GM10266 (cell line): ENCODE measurements at regions not wholly inside any gene's neighbourhood (a gene's known extent, or its start where the extent isn't known, plus 50 kb on each side); places are given as distances from the start of the nearest gene placed in this dataset.

Source experiments
- DNase-seq: peaks from one replicate; pipeline ENCODE4 v3.0.0; 2012; ENCODE audit errors: extremely low spot score
- TF ChIP-seq, protein P1 (sequence below): IDR thresholded peaks from 2 replicates; pipeline ENCODE4 v1.5.1; 2012; ENCODE audit warnings: mild to moderate bottlenecking, low read depth; ENCODE audit not compliant: control insufficient read depth, insufficient read depth; ENCODE audit errors: missing control alignments

- no peak for DNase-seq
- TF ChIP-seq, protein P1, sequence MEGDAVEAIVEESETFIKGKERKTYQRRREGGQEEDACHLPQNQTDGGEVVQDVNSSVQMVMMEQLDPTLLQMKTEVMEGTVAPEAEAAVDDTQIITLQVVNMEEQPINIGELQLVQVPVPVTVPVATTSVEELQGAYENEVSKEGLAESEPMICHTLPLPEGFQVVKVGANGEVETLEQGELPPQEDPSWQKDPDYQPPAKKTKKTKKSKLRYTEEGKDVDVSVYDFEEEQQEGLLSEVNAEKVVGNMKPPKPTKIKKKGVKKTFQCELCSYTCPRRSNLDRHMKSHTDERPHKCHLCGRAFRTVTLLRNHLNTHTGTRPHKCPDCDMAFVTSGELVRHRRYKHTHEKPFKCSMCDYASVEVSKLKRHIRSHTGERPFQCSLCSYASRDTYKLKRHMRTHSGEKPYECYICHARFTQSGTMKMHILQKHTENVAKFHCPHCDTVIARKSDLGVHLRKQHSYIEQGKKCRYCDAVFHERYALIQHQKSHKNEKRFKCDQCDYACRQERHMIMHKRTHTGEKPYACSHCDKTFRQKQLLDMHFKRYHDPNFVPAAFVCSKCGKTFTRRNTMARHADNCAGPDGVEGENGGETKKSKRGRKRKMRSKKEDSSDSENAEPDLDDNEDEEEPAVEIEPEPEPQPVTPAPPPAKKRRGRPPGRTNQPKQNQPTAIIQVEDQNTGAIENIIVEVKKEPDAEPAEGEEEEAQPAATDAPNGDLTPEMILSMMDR: no peak
Measured at GRCh38 chr9:80554856-80555255, 983.1 kb downstream of the TLE4 start.

DNA sequence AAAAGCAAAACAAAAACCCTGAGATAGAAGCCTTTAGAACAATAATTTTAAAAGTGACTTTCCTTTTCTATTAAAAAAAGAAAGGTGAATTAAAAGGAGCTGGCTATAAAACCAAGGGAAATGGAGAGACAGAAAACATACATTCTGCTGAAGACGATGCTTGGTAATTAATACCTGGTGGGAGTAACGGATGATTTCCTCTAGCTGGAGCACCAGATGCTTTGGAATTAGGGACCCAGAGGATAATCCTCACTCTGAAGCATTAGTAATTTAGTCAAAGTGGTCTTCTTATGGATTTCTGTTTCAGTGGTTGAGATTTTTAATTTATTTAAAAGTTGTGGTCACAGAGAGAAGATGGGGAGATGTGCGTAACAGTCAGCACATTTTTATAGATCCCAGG lies 982.5 kb downstream of the TLE4 start:
- TF ChIP-seq, protein P1: no peak
- DNase-seq: no peak

GRCh38 chr9:80552931-80553330 lies 981.2 kb downstream of the TLE4 start:
- TF ChIP-seq, protein P1: no peak
- no peak for DNase-seq

DNA sequence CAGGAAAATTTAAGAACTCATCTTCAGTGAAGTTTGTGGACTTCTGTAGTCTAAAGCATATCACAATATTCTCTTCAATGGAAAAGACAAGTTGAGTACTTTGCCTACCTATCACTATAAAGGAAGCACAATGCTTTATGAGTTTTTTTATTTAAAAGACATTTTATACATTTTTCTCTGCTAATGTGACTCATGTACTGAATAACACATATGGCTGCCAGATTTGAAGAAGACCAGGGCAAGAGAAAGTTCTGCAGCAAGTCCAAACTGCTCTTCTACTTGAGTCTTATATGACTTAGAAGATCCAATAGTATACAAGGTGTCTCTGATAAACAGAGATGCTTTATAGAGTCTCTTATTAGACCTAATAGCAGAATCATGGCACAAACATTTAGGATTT lies 978.4 kb downstream of the TLE4 start:
- DNase-seq: no peak
- TF ChIP-seq, protein P1: no peak

DNA sequence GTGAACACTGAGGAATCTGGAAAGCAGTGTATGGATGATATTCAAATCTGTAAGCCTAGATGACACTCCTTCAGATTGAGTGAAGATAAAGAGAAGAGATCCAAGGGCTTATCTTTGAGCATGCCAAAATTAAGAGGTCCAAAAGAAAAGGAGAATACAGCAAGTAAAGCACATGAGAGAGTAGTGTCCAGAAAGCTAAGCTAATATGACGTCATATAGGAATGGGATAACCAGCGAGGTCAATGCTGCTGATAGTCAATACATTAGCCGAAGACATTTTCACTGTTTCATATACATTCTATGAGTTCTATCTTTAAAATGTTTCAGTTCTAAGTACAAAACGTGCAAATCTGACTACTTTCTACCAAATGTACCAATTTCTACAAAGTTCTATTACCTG lies 975.8 kb downstream of the TLE4 start:
- TF ChIP-seq, protein P1: no peak
- DNase-seq: no peak

GRCh38 chr9:80540387-80540786 lies 968.6 kb downstream of the TLE4 start:
- TF ChIP-seq, protein P1: no peak
- no peak for DNase-seq

- no peak for DNase-seq
- TF ChIP-seq, protein P1: no peak
Measured at GRCh38 chr9:80538976-80539375, 967.2 kb downstream of the TLE4 start.

DNA sequence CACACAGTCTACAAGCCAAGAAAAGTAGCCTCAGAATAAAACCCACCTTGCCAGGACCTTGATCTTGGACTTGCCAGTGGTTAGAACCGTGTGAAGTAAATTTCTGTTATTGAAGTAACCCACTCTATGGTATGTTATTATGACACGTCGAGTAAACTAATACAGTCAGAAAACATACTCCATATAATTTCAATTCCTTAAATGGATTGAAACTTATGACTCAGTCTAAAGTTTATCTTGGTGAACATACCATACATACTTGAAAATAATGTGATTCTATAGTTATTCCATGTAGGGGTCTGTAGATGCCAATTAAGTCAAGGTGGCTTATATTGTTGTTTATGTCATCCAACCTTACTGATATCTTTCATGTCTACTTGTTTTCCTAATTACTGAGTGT lies 950.7 kb downstream of the TLE4 start:
- TF ChIP-seq, protein P1: no peak
- no peak for DNase-seq
